ENCODE measurements at regions not wholly inside any gene's neighbourhood (a gene's known extent, or its start where the extent isn't known, plus 50 kb on each side); places are given as distances from the start of the nearest gene placed in this dataset.

GRCh38 chr20:5376228-5376627, 59.5 kb upstream of the PROKR2 start:
- no peak for TF ChIP-seq CTCF (IDR thresholded peaks at IDR 0.05)
- TF ChIP-seq POLR2A (IDR thresholded peaks at IDR 0.05) = no peak
